ENCODE measurements at regions not wholly inside any gene's neighbourhood (a gene's known extent, or its start where the extent isn't known, plus 50 kb on each side); places are given as distances from the start of the nearest gene placed in this dataset.

DNA sequence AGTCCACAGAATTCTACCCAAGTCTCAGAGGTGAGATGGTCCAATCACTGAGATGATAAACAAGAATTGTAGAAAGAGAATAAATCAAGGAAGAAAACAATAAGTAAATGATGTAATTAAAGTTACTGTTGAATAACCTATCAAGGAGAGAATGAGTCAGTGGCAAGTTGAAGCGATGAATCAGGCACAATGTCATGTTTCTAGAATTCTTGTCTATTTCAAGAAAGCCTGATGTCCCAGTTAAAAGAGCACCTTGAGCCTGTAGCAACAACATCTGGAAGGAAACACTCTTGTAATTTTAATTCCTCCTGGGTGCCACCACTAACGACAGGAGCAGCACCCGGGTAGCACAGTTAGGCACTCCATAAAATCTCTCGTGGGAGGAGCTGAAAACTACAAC, 67.9 kb upstream of the SLC35C1 start:
- Histone ChIP-seq H3K4me3 (ENCODE audit: low read length, poor library complexity, severe bottlenecking) (no peak overlapping the region), H3K27me3 (ENCODE audit: insufficient read depth, low read length, poor library complexity, severe bottlenecking) (no peaks in the 10 kb centered on the region)

GRCh38 chr11:45736424-45736823, 68.5 kb upstream of the SLC35C1 start:
- no peaks in the 10 kb centered on the region for H3K79me2 ChIP-seq (ENCODE audit: insufficient read depth, low read length)
- no peaks in the 10 kb centered on the region for H3K27me3 ChIP-seq (ENCODE audit: insufficient read depth, low read length, poor library complexity, severe bottlenecking)
- H3K4me2 ChIP-seq (ENCODE audit: low read depth, low read length, poor library complexity, severe bottlenecking) = no peak overlapping the region
- H3K4me3 ChIP-seq (ENCODE audit: low read length, poor library complexity, severe bottlenecking) = no peak overlapping the region
- no peaks in the 10 kb centered on the region for H3K36me3 ChIP-seq (ENCODE audit: insufficient read depth, low read length)
- no peak overlapping the region for H3K9ac ChIP-seq (ENCODE audit: low read depth, low read length, poor library complexity, severe bottlenecking)
- no peaks in the 10 kb centered on the region for H3K9me3 ChIP-seq (ENCODE audit: insufficient read depth, low read depth, low read length)
- no peaks in the 10 kb centered on the region for H4K20me1 ChIP-seq (ENCODE audit: insufficient read depth, low read length, poor library complexity, severe bottlenecking)
- H2AFZ ChIP-seq (ENCODE audit: low read length) = no peak overlapping the region
- TF ChIP-seq EZH2phosphoT487 (IDR thresholded peaks at IDR 0.05; ENCODE audit: borderline replicate concordance) (no peak), CTCF (conservative IDR thresholded peaks at IDR 0.05; ENCODE audit: low read length) (no peak)
- no peaks in the 10 kb centered on the region for H3K4me1 ChIP-seq (ENCODE audit: insufficient read depth, low read length, poor library complexity, severe bottlenecking)
- no peaks in the 10 kb centered on the region for H3K9me2 ChIP-seq (replicated peaks; ENCODE audit: low read depth, low read length)
- H3F3A ChIP-seq (ENCODE audit: low read depth) = no peaks in the 10 kb centered on the region

More for the DNA sequence above, 67.9 kb upstream of the SLC35C1 start:
- Histone ChIP-seq H4K20me1 (ENCODE audit: insufficient read depth, low read length, poor library complexity, severe bottlenecking) (no peaks in the 10 kb centered on the region), H2AFZ (ENCODE audit: low read length) (no peak overlapping the region), H3K4me1 (ENCODE audit: insufficient read depth, low read length, poor library complexity, severe bottlenecking) (no peaks in the 10 kb centered on the region), H3K36me3 (ENCODE audit: insufficient read depth, low read length) (no peaks in the 10 kb centered on the region), H3K79me2 (ENCODE audit: insufficient read depth, low read length) (no peaks in the 10 kb centered on the region), H3F3A (ENCODE audit: low read depth) (no peaks in the 10 kb centered on the region), H3K9me3 (ENCODE audit: insufficient read depth, low read depth, low read length) (no peaks in the 10 kb centered on the region), H3K4me2 (ENCODE audit: low read depth, low read length, poor library complexity, severe bottlenecking) (no peak overlapping the region), H3K9ac (ENCODE audit: low read depth, low read length, poor library complexity, severe bottlenecking) (no peak overlapping the region), H3K9me2 (replicated peaks; ENCODE audit: low read depth, low read length) (no peaks in the 10 kb centered on the region)
- TF ChIP-seq EZH2phosphoT487 (IDR thresholded peaks at IDR 0.05; ENCODE audit: borderline replicate concordance) = no peak
- TF ChIP-seq CTCF (conservative IDR thresholded peaks at IDR 0.05; ENCODE audit: low read length) = no peak

DNA sequence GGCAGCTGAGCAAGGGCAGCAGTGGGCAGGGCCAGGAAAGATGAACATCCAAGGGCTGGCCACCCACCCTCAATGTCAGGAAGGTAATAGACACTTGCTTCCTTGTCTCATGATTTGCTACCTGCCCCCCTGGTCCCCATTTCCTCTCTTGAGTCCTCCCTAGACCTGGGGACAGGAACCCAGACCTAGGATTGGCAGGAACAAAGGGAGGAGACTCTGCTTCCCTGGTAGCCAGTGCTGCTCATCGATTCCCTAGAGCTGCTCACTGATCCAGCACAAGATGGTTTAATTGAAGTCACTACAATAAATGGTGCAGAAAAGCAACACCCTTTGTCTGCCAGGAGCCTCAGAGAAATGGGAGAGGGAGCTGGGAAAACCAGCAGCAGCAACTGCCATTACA, 67.8 kb upstream of the CHST1 start:
- Histone ChIP-seq H3K9me3 (ENCODE audit: insufficient read depth, low read depth, low read length) (no peaks in the 10 kb centered on the region), H2AFZ (ENCODE audit: low read length) (no peak overlapping the region), H3K27me3 (ENCODE audit: insufficient read depth, low read length, poor library complexity, severe bottlenecking) (no peaks in the 10 kb centered on the region), H4K20me1 (ENCODE audit: insufficient read depth, low read length, poor library complexity, severe bottlenecking) (no peaks in the 10 kb centered on the region), H3K9me2 (replicated peaks; ENCODE audit: low read depth, low read length) (no peaks in the 10 kb centered on the region), H3K4me2 (ENCODE audit: low read depth, low read length, poor library complexity, severe bottlenecking) (no peak overlapping the region), H3K4me3 (ENCODE audit: low read length, poor library complexity, severe bottlenecking) (no peak overlapping the region), H3K9ac (ENCODE audit: low read depth, low read length, poor library complexity, severe bottlenecking) (no peak overlapping the region), H3K36me3 (ENCODE audit: insufficient read depth, low read length) (no peaks in the 10 kb centered on the region), H3K4me1 (ENCODE audit: insufficient read depth, low read length, poor library complexity, severe bottlenecking) (no peaks in the 10 kb centered on the region), H3F3A (ENCODE audit: low read depth) (no peaks in the 10 kb centered on the region), H3K79me2 (ENCODE audit: insufficient read depth, low read length) (no peaks in the 10 kb centered on the region)
- TF ChIP-seq EZH2phosphoT487 (IDR thresholded peaks at IDR 0.05; ENCODE audit: borderline replicate concordance) (no peak), CTCF (conservative IDR thresholded peaks at IDR 0.05; ENCODE audit: low read length) (no peak)
